C4-2B (cell line): ENCODE measurements at regions not wholly inside any gene's neighbourhood (a gene's known extent, or its start where the extent isn't known, plus 50 kb on each side); places are given as distances from the start of the nearest gene placed in this dataset.

ENCODE experiments used
- H3K27ac ChIP-seq: fragments of 450-650 bp; 2 replicates; pipeline ENCODE4 v1.5.1; 2017
- ZFX ChIP-seq: fragments of 450-650 bp; IDR thresholded peaks from 2 replicates; pipeline ENCODE4 v1.6.1; 2017
- TF ChIP-seq, protein P1 (sequence below): fragments of 450-650 bp; conservative IDR thresholded peaks from 2 replicates; pipeline ENCODE4 v1.5.1; 2017; ENCODE audit warnings: mild to moderate bottlenecking

GRCh38 chr3:22632536-22632935 lies 570.6 kb upstream of the UBE2E2 start:
- no peak overlapping the region for H3K27ac ChIP-seq
- no peak for TF ChIP-seq ZFX
- TF ChIP-seq, protein P1, sequence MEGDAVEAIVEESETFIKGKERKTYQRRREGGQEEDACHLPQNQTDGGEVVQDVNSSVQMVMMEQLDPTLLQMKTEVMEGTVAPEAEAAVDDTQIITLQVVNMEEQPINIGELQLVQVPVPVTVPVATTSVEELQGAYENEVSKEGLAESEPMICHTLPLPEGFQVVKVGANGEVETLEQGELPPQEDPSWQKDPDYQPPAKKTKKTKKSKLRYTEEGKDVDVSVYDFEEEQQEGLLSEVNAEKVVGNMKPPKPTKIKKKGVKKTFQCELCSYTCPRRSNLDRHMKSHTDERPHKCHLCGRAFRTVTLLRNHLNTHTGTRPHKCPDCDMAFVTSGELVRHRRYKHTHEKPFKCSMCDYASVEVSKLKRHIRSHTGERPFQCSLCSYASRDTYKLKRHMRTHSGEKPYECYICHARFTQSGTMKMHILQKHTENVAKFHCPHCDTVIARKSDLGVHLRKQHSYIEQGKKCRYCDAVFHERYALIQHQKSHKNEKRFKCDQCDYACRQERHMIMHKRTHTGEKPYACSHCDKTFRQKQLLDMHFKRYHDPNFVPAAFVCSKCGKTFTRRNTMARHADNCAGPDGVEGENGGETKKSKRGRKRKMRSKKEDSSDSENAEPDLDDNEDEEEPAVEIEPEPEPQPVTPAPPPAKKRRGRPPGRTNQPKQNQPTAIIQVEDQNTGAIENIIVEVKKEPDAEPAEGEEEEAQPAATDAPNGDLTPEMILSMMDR: no peak

GRCh38 chr3:22634433-22634832 lies 568.7 kb upstream of the UBE2E2 start:
- no peak for TF ChIP-seq ZFX
- TF ChIP-seq, protein P1: no peak
- H3K27ac ChIP-seq: no peak overlapping the region

DNA sequence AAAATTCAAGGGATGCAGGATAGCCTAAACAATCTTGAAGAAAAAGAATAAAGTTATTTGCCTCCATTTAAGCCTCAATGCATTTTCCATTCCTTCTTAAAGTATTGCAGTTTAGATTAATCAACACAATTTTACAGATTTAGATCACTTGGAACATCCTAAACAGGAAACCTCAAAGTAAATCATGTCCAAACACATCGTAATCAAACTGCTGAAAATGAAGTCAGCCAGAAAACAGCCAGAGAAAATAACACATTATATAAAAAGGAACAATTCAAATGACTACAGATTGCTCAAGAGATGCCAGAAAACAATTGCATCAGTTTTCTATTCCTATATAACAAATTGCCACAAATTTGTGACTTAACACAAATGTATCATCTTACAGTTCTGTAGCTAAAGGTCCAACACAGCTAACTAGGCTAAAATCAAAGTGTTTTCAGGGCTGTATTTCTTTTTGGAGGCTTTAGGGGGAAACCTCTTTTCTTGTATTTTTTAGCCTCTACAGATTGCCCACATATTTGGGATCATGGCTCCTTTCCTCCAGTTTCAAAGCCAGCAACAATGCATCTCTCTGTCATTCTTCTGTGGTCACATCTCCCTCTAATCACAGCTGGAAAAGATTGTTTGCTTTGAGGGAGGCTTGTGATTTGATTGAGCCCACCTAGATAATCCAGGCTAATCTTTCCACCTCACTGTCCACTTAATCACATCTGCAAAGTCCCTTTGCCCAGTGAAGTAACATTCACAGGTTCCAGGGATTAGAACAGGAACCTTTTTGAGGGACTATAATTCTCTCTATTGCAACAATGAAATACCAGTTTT lies 543.3 kb upstream of the UBE2E2 start:
- H3K27ac ChIP-seq: no peak overlapping the region
- no peak for TF ChIP-seq ZFX
- TF ChIP-seq, protein P1: no peak

GRCh38 chr3:22660606-22661005 lies 542.5 kb upstream of the UBE2E2 start:
- no peak for TF ChIP-seq ZFX
- TF ChIP-seq, protein P1: no peak
- no peak overlapping the region for H3K27ac ChIP-seq

- no peak for TF ChIP-seq ZFX
- TF ChIP-seq, protein P1: no peak
- H3K27ac ChIP-seq: no peak overlapping the region
These were observed 541.9 kb upstream of the UBE2E2 start for GRCh38 chr3:22661121-22661700.

DNA sequence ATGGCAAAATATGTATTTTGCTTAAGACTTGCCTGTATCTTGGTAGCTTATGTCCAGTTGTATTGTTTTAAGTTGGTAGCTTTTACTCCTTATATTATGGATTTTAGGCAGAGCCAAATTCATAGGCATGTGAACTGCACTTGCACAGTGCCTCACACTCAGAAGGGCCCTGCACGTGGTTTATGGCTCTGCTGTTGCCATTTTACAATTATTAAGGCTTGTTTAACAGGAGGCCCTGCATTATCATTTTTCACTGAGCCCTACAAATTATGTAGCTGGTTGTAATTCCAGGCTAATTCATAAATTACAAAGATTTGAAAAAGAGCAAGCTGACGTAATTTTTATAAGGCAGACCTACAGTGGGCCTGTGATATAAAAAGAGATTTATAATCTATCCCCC lies 537.6 kb upstream of the UBE2E2 start:
- H3K27ac ChIP-seq: no peak overlapping the region
- TF ChIP-seq ZFX: no peak
- TF ChIP-seq, protein P1: no peak

GRCh38 chr3:22666736-22667135 lies 536.4 kb upstream of the UBE2E2 start:
- no peak overlapping the region for H3K27ac ChIP-seq

More at GRCh38 chr3:22666736-22667135, 536.4 kb upstream of the UBE2E2 start:
- TF ChIP-seq, protein P1: no peak
- no peak for TF ChIP-seq ZFX
